GM12878 (cell line): ENCODE measurements at regions not wholly inside any gene's neighbourhood (a gene's known extent, or its start where the extent isn't known, plus 50 kb on each side); places are given as distances from the start of the nearest gene placed in this dataset.

Experiments
- ATAC-seq: fragments of 200-7000 bp; cut with Tn5 transposase; 3 replicates; pipeline ENCODE4 v1.9.1; 2020; ENCODE audit warnings: mild to moderate bottlenecking, moderate library complexity
- BruUV-seq: library from RNA; stranded (reverse); fragments of 400-500 nt; replicated peaks from 2 replicates; lab custom pipeline; 2021; lab: Mats Ljungman, UMichigan
- CTCF ChIA-PET: fragments of 300-600 bp; sonication (Branson Sonifier 250); formaldehyde crosslinking; extraction: SDS; loops from one replicate; lab custom pipeline; 2021; ENCODE audit warnings: inconsistent platforms; lab: Yijun Ruan, JAX
- POLR2A ChIA-PET: fragments of 350-600 bp; formaldehyde crosslinking; extraction: SDS; loops from one replicate; lab custom pipeline; 2021; ENCODE audit warnings: inconsistent platforms; lab: Charles Lee
- RAD21 ChIA-PET: fragments of 300-600 bp; sonication (Branson Sonifier 250); formaldehyde crosslinking; loops from one replicate; lab custom pipeline; 2023; ENCODE audit warnings: antibody characterized with exemption; ENCODE audit not compliant: unreplicated experiment; lab: Charles Lee
- SMC1A ChIA-PET: fragments of 300-600 bp; sonication (Branson Sonifier 250); formaldehyde crosslinking; loops from one replicate; lab custom pipeline; 2023; ENCODE audit not compliant: unreplicated experiment, uncharacterized antibody; lab: Charles Lee
- DNase-seq: peaks from one replicate; pipeline ENCODE4 v3.0.0-alpha.2; 2011; ENCODE audit warnings: low read depth, low spot score
- FAIRE-seq: peaks from 3 replicates; lab custom pipeline; 2011; peaks lifted over from hg19 to GRCh38; lab: Jason Lieb, UNC
- H2AFZ ChIP-seq: 2 replicates; pipeline ENCODE4 v1.6.0; 2011; ENCODE audit warnings: low read depth, low read length, control low read depth; ENCODE audit not compliant: control insufficient read depth
- H3K27ac ChIP-seq: 2 replicates; pipeline ENCODE4 v1.5.1; 2011; ENCODE audit warnings: control low read depth; ENCODE audit not compliant: control insufficient read depth, insufficient read depth
- H3K27me3 ChIP-seq, 2 experiments: replicated peaks in 1 of 2; 2 replicates each; pipeline versions ENCODE4 v1.6.0 to v1.6.1; 2011; ENCODE audit warnings: low read length in 1 of 2; ENCODE audit not compliant: control insufficient read depth in 2 of 2, insufficient read depth in 2 of 2
- H3K36me3 ChIP-seq, 2 experiments: 2 replicates each; pipeline ENCODE4 v1.5.1; 2011; ENCODE audit warnings: low read length in 1 of 2; ENCODE audit not compliant: control insufficient read depth in 2 of 2, insufficient read depth in 2 of 2
- H3K4me1 ChIP-seq: 2 replicates; pipeline ENCODE4 v1.6.1; 2011; ENCODE audit warnings: mild to moderate bottlenecking, low read length, moderate library complexity, mixed read lengths; ENCODE audit not compliant: control insufficient read depth, insufficient read depth
- H3K4me2 ChIP-seq: 2 replicates; pipeline ENCODE4 v1.6.0; 2011; ENCODE audit warnings: control low read depth; ENCODE audit not compliant: control insufficient read depth, insufficient read depth
- H3K4me3 ChIP-seq: fragments of 200-600 bp; sonication (generic); 2 replicates; pipeline ENCODE4 v1.5.1; 2016
- H3K79me2 ChIP-seq: 2 replicates; pipeline ENCODE4 v1.6.0; 2011; ENCODE audit warnings: low read length; ENCODE audit not compliant: control insufficient read depth, insufficient read depth
- H3K9ac ChIP-seq: 2 replicates; pipeline ENCODE4 v1.8.0; 2011; ENCODE audit warnings: low read length, control low read depth, mixed read lengths; ENCODE audit not compliant: control insufficient read depth, insufficient read depth
- H3K9me3 ChIP-seq: replicated peaks from 3 replicates; pipeline ENCODE4 v1.5.1; 2011; ENCODE audit warnings: mild to moderate bottlenecking, low read length; ENCODE audit not compliant: control insufficient read depth, insufficient read depth
- H4K20me1 ChIP-seq: 2 replicates; pipeline ENCODE4 v1.6.0; 2011; ENCODE audit not compliant: control insufficient read depth, insufficient read depth
- BACH1 ChIP-seq: fragments of 450-650 bp; IDR thresholded peaks from 2 replicates; pipeline ENCODE4 v1.6.1; 2017; ENCODE audit warnings: mild to moderate bottlenecking, borderline replicate concordance
- DPF2 ChIP-seq: fragments of 450-650 bp; IDR thresholded peaks from 2 replicates; pipeline ENCODE4 v1.6.1; 2017; ENCODE audit warnings: mild to moderate bottlenecking
- EED ChIP-seq: sonication (generic); IDR thresholded peaks from 2 replicates; pipeline ENCODE4 v1.6.1; 2016; ENCODE audit warnings: antibody characterized with exemption, low read depth
- EZH2 ChIP-seq: IDR thresholded peaks from 2 replicates; pipeline ENCODE4 v1.6.1; 2012; ENCODE audit warnings: low read depth, mild to moderate bottlenecking, control low read depth, inconsistent platforms, low read length, borderline replicate concordance; ENCODE audit not compliant: control insufficient read depth
- FOXM1 ChIP-seq: IDR thresholded peaks from 2 replicates; pipeline ENCODE4 v1.6.1; 2012; ENCODE audit warnings: low read depth, mild to moderate bottlenecking, inconsistent platforms, low read length, moderate library complexity
- JUND ChIP-seq: IDR thresholded peaks from 2 replicates; pipeline ENCODE4 v1.6.1; 2012; ENCODE audit warnings: low read depth, mild to moderate bottlenecking, low read length, improper control_type of control experiment, moderate library complexity
- MTA3 ChIP-seq: IDR thresholded peaks from 2 replicates; pipeline ENCODE4 v1.6.1; 2012; ENCODE audit warnings: low read length, inconsistent platforms, borderline replicate concordance
- MYC ChIP-seq: IDR thresholded peaks from 2 replicates; pipeline ENCODE4 v1.6.1; 2011; ENCODE audit warnings: mild to moderate bottlenecking, low read length, moderate library complexity, inconsistent platforms; ENCODE audit not compliant: insufficient read depth, insufficient replicate concordance, insufficient read length, severe bottlenecking
- NFXL1 ChIP-seq: fragments of 450-650 bp; IDR thresholded peaks from 2 replicates; pipeline ENCODE4 v1.6.1; 2017; ENCODE audit warnings: antibody characterized with exemption, mild to moderate bottlenecking, borderline replicate concordance
- SMC3 ChIP-seq: IDR thresholded peaks from 2 replicates; pipeline ENCODE4 v1.6.1; 2011; ENCODE audit warnings: low read length, improper control_type of control experiment, borderline replicate concordance
- STAT3 ChIP-seq: IDR thresholded peaks from 2 replicates; pipeline ENCODE4 v1.6.1; 2011; ENCODE audit warnings: low read depth, low read length, improper control_type of control experiment
- SUZ12 ChIP-seq: fragments of 200-600 bp; sonication (generic); IDR thresholded peaks from one replicate; pipeline ENCODE4 v1.6.1; 2018; ENCODE audit warnings: antibody characterized with exemption, mild to moderate bottlenecking; ENCODE audit not compliant: unreplicated experiment
- TCF12 ChIP-seq: IDR thresholded peaks from 2 replicates; pipeline ENCODE4 v1.6.1; 2011; ENCODE audit warnings: low read depth, mild to moderate bottlenecking, low read length
- ZNF274 ChIP-seq: IDR thresholded peaks from one replicate; pipeline ENCODE4 v1.8.0; 2011; ENCODE audit not compliant: insufficient read length, insufficient read depth
- ZNF622 ChIP-seq: fragments of 450-650 bp; IDR thresholded peaks from 2 replicates; pipeline ENCODE4 v1.6.1; 2017; ENCODE audit warnings: mild to moderate bottlenecking, inconsistent platforms
- whole genome bisulfite sequencing: methylation state at CpG from one replicate; pipeline ENCODE4 v1.1.6; 2016; ENCODE audit warnings: low lambda C conversion rate; ENCODE audit not compliant: insufficient replicate concordance, insufficient coverage; ENCODE audit errors: missing lambda C conversion rate; 5-methylcytosine and 5-hydroxymethylcytosine counted together
- in situ Hi-C: fragments of 300-500 bp; cut with MboI; formaldehyde crosslinking; loops from 9 replicates; pipeline ENCODE4 v1.14.3; 2018; ENCODE audit warnings: mixed read lengths
- intact Hi-C: fragments of 100-400 bp; cut with micrococcal nuclease; formaldehyde crosslinking; loops from one replicate; pipeline ENCODE4 v1.14.2; 2022; ENCODE audit not compliant: unreplicated experiment
- TF ChIP-seq, protein P1 (sequence below): IDR thresholded peaks from 2 replicates; pipeline ENCODE4 v1.6.1; 2012; ENCODE audit warnings: low read depth, low read length, improper control_type of control experiment
- TF ChIP-seq, protein P2 (sequence below): fragments of 450-650 bp; conservative IDR thresholded peaks from 2 replicates; pipeline ENCODE4 v1.6.1; 2017; ENCODE audit warnings: mild to moderate bottlenecking, moderate library complexity
- TF ChIP-seq, protein P3 (sequence below): fragments of 450-650 bp; IDR thresholded peaks from 2 replicates; pipeline ENCODE4 v1.6.1; 2017; ENCODE audit warnings: mild to moderate bottlenecking, low read depth, inconsistent platforms; ENCODE audit not compliant: poor library complexity, severe bottlenecking

DNA sequence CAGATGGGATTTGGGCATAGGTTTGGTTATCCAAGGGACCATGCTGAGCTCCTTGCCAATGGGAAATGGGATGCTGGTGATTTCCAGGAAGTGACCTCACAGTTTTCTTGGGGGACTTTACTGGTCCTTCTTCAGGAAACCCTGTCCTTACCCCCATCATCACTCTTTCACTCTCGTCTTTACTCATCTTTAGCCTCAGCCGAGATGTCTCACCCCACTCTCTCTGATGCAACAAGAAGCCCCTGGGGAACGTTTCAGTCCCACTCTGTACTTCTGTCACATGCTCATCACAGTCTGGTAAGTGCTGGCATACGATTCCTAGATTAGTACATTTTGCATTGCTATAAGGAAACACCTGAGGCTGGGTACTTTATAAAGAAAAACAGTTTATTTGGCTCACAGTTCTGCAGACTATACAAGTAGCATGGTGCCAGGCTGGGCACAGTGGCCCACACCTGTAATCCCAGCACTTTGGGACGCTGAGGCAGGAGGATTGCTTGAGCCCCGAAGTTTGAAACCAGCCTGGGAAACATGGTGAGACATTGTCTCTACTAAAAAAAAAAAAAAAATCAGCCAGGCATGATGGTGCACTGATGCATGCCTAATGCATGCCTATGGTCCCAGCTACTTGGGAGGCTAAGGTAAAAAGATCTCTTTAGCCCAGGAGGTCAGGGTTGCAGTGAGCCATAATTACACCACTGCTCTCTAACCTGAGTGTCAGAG lies 63.5 kb upstream of the VKORC1L1 start:
- DNase-seq (peak; percentile 95), ATAC-seq (peak; percentile 91), FAIRE-seq (peak; percentile 89)
- WGBS = 2% methylated on average over 6 of the region's 6 CpGs
- intact Hi-C loops (no loop called here), in situ Hi-C loops (no loop called here)
- H4K20me1 ChIP-seq = no peaks in the 10 kb centered on the region
- ChIA-PET CTCF (interaction anchor here (1.1 to 1.3 kb wide), 2 partner anchors 14 to 31 kb away, joined by 4 to 8 read pairs; no protein-coding TSS in a partner anchor), SMC1A (interaction anchor here (0.7 to 5.2 kb wide), 12 partner anchors 10 to 150 kb away, joined by 3 to 26 read pairs (median 4); no protein-coding TSS in a partner anchor), RAD21 (interaction anchor here (0.7 to 2.6 kb wide), 6 partner anchors 10 to 61 kb away, joined by 3 to 24 read pairs (median 8); no protein-coding TSS in a partner anchor), POLR2A (interaction anchor here (0.6 to 2.4 kb wide), 4 partner anchors 11 to 1535 kb away, joined by 3 to 18 read pairs (median 4); no protein-coding TSS in a partner anchor)
- no peaks in the 10 kb centered on the region for H3K27me3 ChIP-seq
- peak overlapping the region; percentile 75 for H2AFZ ChIP-seq
- H3K4me1 ChIP-seq = peaks cover 16% of the 10 kb centered on the region
- H3K9ac ChIP-seq = peak overlapping the region; percentile 39; the same call in 1 of the 2 replicates
- peak overlapping the region; percentile 71 for H3K27ac ChIP-seq
- H3K36me3 ChIP-seq = no peaks in the 10 kb centered on the region; a peak in 2 of 4 replicates
- H3K4me3 ChIP-seq = peak overlapping the region; percentile 53; the same call in 1 of the 2 replicates
- no peaks in the 10 kb centered on the region for H3K79me2 ChIP-seq
- H3K9me3 ChIP-seq = peaks cover 2% of the 10 kb centered on the region; the same call in 2 of the 3 replicates
- BruUV-seq = TSS peak; percentile 72
- peak overlapping the region; percentile 56 for H3K4me2 ChIP-seq
- TF ChIP-seq, protein P1, sequence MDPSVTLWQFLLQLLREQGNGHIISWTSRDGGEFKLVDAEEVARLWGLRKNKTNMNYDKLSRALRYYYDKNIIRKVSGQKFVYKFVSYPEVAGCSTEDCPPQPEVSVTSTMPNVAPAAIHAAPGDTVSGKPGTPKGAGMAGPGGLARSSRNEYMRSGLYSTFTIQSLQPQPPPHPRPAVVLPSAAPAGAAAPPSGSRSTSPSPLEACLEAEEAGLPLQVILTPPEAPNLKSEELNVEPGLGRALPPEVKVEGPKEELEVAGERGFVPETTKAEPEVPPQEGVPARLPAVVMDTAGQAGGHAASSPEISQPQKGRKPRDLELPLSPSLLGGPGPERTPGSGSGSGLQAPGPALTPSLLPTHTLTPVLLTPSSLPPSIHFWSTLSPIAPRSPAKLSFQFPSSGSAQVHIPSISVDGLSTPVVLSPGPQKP = no peak
- TF ChIP-seq, protein P2, sequence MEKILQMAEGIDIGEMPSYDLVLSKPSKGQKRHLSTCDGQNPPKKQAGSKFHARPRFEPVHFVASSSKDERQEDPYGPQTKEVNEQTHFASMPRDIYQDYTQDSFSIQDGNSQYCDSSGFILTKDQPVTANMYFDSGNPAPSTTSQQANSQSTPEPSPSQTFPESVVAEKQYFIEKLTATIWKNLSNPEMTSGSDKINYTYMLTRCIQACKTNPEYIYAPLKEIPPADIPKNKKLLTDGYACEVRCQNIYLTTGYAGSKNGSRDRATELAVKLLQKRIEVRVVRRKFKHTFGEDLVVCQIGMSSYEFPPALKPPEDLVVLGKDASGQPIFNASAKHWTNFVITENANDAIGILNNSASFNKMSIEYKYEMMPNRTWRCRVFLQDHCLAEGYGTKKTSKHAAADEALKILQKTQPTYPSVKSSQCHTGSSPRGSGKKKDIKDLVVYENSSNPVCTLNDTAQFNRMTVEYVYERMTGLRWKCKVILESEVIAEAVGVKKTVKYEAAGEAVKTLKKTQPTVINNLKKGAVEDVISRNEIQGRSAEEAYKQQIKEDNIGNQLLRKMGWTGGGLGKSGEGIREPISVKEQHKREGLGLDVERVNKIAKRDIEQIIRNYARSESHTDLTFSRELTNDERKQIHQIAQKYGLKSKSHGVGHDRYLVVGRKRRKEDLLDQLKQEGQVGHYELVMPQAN = 0 out of 2 replicates have a peak, but pooled peaks have one; percentile 15
- TF ChIP-seq MYC = no peak
- TF ChIP-seq BACH1 = peak; percentile 56; the same call in 1 of the 2 replicates
- no peak for TF ChIP-seq ZNF622
- no peak for TF ChIP-seq SMC3
- TF ChIP-seq NFXL1 = no peak
- peak; percentile 95 for TF ChIP-seq EED
- peak; percentile 85; the same call in 1 of the 2 replicates for TF ChIP-seq STAT3
- no peak for TF ChIP-seq EZH2
- peak; percentile 92 for TF ChIP-seq JUND
- peak; percentile 84; the same call in 1 of the 2 replicates for TF ChIP-seq FOXM1
- no peak for TF ChIP-seq MTA3
- TF ChIP-seq SUZ12 = no peak
- peak; percentile 71; the same call in 1 of the 2 replicates for TF ChIP-seq TCF12
- TF ChIP-seq, protein P3, sequence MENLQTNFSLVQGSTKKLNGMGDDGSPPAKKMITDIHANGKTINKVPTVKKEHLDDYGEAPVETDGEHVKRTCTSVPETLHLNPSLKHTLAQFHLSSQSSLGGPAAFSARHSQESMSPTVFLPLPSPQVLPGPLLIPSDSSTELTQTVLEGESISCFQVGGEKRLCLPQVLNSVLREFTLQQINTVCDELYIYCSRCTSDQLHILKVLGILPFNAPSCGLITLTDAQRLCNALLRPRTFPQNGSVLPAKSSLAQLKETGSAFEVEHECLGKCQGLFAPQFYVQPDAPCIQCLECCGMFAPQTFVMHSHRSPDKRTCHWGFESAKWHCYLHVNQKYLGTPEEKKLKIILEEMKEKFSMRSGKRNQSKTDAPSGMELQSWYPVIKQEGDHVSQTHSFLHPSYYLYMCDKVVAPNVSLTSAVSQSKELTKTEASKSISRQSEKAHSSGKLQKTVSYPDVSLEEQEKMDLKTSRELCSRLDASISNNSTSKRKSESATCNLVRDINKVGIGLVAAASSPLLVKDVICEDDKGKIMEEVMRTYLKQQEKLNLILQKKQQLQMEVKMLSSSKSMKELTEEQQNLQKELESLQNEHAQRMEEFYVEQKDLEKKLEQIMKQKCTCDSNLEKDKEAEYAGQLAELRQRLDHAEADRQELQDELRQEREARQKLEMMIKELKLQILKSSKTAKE = peak; percentile 90
- no peak for TF ChIP-seq ZNF274
- TF ChIP-seq DPF2 = peak; percentile 83
